Choroid plexus epithelial cell (primary cell): ENCODE measurements at regions not wholly inside any gene's neighbourhood (a gene's known extent, or its start where the extent isn't known, plus 50 kb on each side); places are given as distances from the start of the nearest gene placed in this dataset.
"Not testable (repeated sequence)": the region's sequence is repeated elsewhere in the genome, so short reads cannot be mapped to it uniquely, and the experiment has no call there.

Source experiments
- DNase-seq: peaks from one replicate; pipeline ENCODE4 v3.0.0-alpha.2; 2010; ENCODE audit warnings: low read depth
- H3K4me3 ChIP-seq: 2 replicates; pipeline ENCODE4 v1.5.1; 2011; ENCODE audit warnings: low read depth, mild to moderate bottlenecking, control low read depth, low read length, moderate library complexity
- TF ChIP-seq, protein P1 (sequence below): conservative IDR thresholded peaks from 2 replicates; pipeline ENCODE4 v1.5.1; 2011; ENCODE audit warnings: low read depth, mild to moderate bottlenecking, control low read depth, inconsistent platforms, low read length, moderate library complexity

DNA sequence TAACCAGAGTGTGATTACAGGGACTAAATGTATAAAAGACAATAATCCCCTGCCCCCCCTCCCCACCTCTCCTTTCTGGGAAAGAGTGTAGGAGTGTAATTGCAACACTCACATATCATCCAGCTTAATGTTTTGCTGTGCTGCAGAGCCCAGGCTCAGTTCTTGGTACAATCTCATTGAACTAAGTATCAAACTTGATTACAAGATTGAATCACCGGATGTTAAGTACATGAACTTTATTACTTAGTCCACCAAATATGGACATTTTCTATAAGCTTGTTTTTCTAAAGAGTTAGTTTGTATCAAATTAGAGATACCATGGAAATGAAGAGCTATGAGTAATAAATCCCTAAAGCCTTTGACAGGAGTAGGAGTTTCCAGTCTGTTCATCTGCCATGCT lies 559.1 kb downstream of the ZNF674 start:
- H3K4me3 ChIP-seq, result no peak overlapping the region
- DNase-seq, result no peak
- TF ChIP-seq, protein P1, sequence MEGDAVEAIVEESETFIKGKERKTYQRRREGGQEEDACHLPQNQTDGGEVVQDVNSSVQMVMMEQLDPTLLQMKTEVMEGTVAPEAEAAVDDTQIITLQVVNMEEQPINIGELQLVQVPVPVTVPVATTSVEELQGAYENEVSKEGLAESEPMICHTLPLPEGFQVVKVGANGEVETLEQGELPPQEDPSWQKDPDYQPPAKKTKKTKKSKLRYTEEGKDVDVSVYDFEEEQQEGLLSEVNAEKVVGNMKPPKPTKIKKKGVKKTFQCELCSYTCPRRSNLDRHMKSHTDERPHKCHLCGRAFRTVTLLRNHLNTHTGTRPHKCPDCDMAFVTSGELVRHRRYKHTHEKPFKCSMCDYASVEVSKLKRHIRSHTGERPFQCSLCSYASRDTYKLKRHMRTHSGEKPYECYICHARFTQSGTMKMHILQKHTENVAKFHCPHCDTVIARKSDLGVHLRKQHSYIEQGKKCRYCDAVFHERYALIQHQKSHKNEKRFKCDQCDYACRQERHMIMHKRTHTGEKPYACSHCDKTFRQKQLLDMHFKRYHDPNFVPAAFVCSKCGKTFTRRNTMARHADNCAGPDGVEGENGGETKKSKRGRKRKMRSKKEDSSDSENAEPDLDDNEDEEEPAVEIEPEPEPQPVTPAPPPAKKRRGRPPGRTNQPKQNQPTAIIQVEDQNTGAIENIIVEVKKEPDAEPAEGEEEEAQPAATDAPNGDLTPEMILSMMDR, result no peak

DNA sequence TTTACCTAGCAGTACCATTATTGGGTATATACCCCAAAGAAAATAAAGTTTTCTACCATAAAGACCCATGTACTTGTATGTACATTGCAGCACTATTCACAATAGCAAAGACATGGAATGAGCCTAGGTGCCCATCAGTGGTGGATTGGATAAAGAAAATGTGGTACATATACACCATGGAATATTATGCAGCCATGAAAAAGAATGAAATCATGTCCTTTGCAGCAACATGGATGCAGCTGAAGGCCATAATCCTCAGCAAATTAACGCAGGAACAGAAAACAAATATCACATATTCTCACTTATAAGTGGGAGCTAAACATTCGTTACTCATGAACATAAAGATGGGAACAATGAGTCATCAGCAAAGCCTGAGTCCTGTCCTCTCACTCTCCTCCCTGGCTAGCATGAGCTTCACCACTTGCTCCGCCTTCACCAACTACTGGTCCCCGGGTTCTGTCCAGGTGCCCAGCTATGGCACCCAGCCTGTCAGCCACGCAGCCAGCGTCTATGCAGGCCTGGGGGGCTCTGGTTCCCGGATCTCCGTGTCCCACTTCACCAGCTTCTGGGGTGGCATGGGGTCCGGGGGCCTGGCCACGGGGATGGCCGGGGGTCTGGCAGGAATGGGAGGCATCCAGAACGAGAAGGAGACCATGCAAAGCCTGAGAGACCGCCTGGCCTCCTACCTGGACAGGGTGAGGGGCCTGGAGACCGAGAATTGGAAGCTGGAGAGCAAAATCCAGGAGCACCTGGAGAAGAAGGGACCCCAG lies 562.1 kb downstream of the ZNF674 start:
- not testable (repeated sequence) for DNase-seq, H3K4me3 ChIP-seq

- H3K4me3 ChIP-seq, result no peak overlapping the region
- TF ChIP-seq, protein P1, result no peak
- no peak for DNase-seq
Measured at GRCh38 chrX:45980726-45981125, 564.5 kb downstream of the ZNF674 start.

DNA sequence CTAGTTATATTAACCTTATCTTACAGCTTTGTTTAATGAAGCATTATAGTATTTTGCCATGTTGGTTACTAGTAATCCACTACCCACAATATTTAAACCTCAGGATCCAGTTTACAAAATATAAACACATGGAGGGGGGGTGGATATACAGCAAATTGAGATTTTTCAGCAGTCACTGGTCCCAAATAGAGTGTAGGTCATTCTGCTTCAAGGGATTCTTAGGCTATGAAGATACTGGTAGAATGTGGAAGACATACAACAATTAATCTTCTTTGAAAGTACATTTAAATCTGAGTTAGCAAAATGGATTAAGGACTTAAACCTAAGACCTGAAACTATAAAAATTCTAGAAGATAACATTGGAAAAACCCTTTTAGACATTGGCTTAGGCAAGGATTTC lies 569.6 kb downstream of the ZNF674 start:
- no peak overlapping the region for H3K4me3 ChIP-seq
- no peak for DNase-seq
- TF ChIP-seq, protein P1, result no peak

DNA sequence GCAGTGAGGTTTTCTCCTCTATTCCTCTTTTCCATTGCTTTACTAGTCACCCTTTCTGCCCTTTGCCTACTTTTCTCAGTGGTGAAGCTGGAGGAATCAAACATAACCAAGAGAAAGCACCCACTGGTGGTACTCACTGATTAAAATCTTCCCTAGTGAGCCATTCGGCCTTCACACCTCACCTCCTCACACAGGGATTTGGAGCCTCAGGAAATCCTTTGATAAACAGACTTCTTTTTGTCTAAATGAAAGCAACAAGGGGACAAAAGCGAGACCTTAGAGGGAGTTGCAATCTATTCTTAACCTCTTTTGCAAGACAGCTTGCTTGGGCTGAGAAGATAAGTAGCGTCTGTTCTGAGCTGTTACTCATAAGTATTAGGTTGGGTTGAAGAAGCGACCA lies 572.6 kb downstream of the ZNF674 start:
- TF ChIP-seq, protein P1, result no peak
- no peak for DNase-seq
- no peak overlapping the region for H3K4me3 ChIP-seq

- TF ChIP-seq, protein P1, result no peak
- no peak for DNase-seq
- H3K4me3 ChIP-seq, result no peak overlapping the region
Measured at GRCh38 chrX:45959567-45959966, 585.7 kb downstream of the ZNF674 start.

GRCh38 chrX:45956191-45956870 lies 588.9 kb downstream of the ZNF674 start:
- H3K4me3 ChIP-seq, result no peak overlapping the region
- TF ChIP-seq, protein P1, result no peak
- no peak for DNase-seq
